Spleen (tissue), 7 donors: ENCODE measurements at regions not wholly inside any gene's neighbourhood (a gene's known extent, or its start where the extent isn't known, plus 50 kb on each side); places are given as distances from the start of the nearest gene placed in this dataset.

ENCODE experiments used
- POLR2A ChIP-seq, 3 donors: fragments of 450-650 bp; IDR thresholded peaks; one replicate each; pipeline ENCODE4 v1.5.1; 2017; ENCODE audit warnings: antibody characterized with exemption in 3 of 3, mild to moderate bottlenecking in 1 of 3
- POLR2AphosphoS5 ChIP-seq, 3 donors: sonication (generic); formaldehyde crosslinking; IDR thresholded peaks; one replicate each; pipeline ENCODE4 v1.5.1; 2017; ENCODE audit warnings: antibody characterized with exemption in 3 of 3
- TF ChIP-seq, protein P1 (sequence below), 11 experiments: fragments of 200-600 bp in 7 of 11; fragments of 450-650 bp in 4 of 11; sonication (generic) in 4 of 11; IDR thresholded peaks in 8 of 11; conservative IDR thresholded peaks in 3 of 11; 1 replicate in 7 of 11; 2 replicates in 4 of 11; pipeline versions ENCODE4 v1.4.0 to v1.8.0; 2016 to 2021; ENCODE audit warnings: antibody characterized with exemption in 11 of 11, inconsistent platforms in 4 of 11, mild to moderate bottlenecking in 1 of 11
- donor health status: DM: no; HTN: no; CAD: no; lungs with moderate emphysema.
- donor health status: DM: no; HTN: no; CAD: no.
- donor health status: DM: no; HTN: no; CAD: no.

GRCh38 chr5:120405286-120405864 is 58.7 kb upstream of the PRR16 start:
- TF ChIP-seq POLR2AphosphoS5 (IDR thresholded peaks at IDR 0.05) (no peak), POLR2A (IDR thresholded peaks at IDR 0.05) (no peak)
- TF ChIP-seq, protein P1, sequence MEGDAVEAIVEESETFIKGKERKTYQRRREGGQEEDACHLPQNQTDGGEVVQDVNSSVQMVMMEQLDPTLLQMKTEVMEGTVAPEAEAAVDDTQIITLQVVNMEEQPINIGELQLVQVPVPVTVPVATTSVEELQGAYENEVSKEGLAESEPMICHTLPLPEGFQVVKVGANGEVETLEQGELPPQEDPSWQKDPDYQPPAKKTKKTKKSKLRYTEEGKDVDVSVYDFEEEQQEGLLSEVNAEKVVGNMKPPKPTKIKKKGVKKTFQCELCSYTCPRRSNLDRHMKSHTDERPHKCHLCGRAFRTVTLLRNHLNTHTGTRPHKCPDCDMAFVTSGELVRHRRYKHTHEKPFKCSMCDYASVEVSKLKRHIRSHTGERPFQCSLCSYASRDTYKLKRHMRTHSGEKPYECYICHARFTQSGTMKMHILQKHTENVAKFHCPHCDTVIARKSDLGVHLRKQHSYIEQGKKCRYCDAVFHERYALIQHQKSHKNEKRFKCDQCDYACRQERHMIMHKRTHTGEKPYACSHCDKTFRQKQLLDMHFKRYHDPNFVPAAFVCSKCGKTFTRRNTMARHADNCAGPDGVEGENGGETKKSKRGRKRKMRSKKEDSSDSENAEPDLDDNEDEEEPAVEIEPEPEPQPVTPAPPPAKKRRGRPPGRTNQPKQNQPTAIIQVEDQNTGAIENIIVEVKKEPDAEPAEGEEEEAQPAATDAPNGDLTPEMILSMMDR (IDR thresholded peaks at IDR 0.05 in 8 of 11, conservative IDR thresholded peaks at IDR 0.05 in 3 of 11): no peak
